Suprapubic skin (tissue), 3 donors: ENCODE measurements at regions not wholly inside any gene's neighbourhood (a gene's known extent, or its start where the extent isn't known, plus 50 kb on each side); places are given as distances from the start of the nearest gene placed in this dataset.

Experiments used
- CTCF ChIP-seq, 2 donors: fragments of 200-600 bp in 1 of 2; fragments of 450-650 bp in 1 of 2; sonication (generic) in 1 of 2; IDR thresholded peaks; one replicate each; pipeline ENCODE4 v1.5.1; 2016 to 2019; ENCODE audit warnings: antibody characterized with exemption in 2 of 2, mild to moderate bottlenecking in 1 of 2, moderate library complexity in 1 of 2
- POLR2AphosphoS5 ChIP-seq, 3 donors: sonication (generic); formaldehyde crosslinking; IDR thresholded peaks; one replicate each; pipeline ENCODE4 v1.6.1; 2017; ENCODE audit warnings: antibody characterized with exemption in 3 of 3

GRCh38 chr15:61479613-61480012 is 250.5 kb upstream of the RORA start:
- TF ChIP-seq CTCF (IDR thresholded peaks at IDR 0.05) (no peak), POLR2AphosphoS5 (IDR thresholded peaks at IDR 0.05) (no peak)
